Fibroblast of skin of left quadriceps (primary cell): ENCODE measurements at regions not wholly inside any gene's neighbourhood (a gene's known extent, or its start where the extent isn't known, plus 50 kb on each side); places are given as distances from the start of the nearest gene placed in this dataset.
"Not testable (repeated sequence)": the region's sequence is repeated elsewhere in the genome, so short reads cannot be mapped to it uniquely, and the experiment has no call there.

ENCODE experiments used
- DNase-seq, 2 experiments: peaks; one replicate each; pipeline ENCODE4 v3.0.0-alpha.2; 2013; ENCODE audit warnings: low read depth in 2 of 2

GRCh38 chr15:79756365-79756764 is 140.4 kb downstream of the MTHFS start:
- no peak for DNase-seq

- no peak for DNase-seq
Measured at GRCh38 chr15:79765081-79765480, 131.7 kb downstream of the MTHFS start.

GRCh38 chr15:79769069-79769481 is 127.7 kb downstream of the MTHFS start:
- DNase-seq, result no peak

GRCh38 chr15:79769933-79770759 is 126.7 kb downstream of the MTHFS start:
- no peak for DNase-seq

- DNase-seq, result no peak
Measured at GRCh38 chr15:79773128-79773527, 123.7 kb downstream of the MTHFS start.

- DNase-seq, result no peak
Measured at GRCh38 chr15:79775821-79776220, 121.0 kb downstream of the MTHFS start.

GRCh38 chr15:79777916-79778315 is 118.9 kb downstream of the MTHFS start:
- DNase-seq, result no peak

- DNase-seq, result no peak
Measured at GRCh38 chr15:79778378-79778990, 118.3 kb downstream of the MTHFS start.

- no peak for DNase-seq
Measured at GRCh38 chr15:79779746-79780145, 117.1 kb downstream of the MTHFS start.

GRCh38 chr15:79782307-79782706 is 114.5 kb downstream of the MTHFS start:
- DNase-seq, result not testable (repeated sequence)
